H1 (cell line): ENCODE measurements at regions not wholly inside any gene's neighbourhood (a gene's known extent, or its start where the extent isn't known, plus 50 kb on each side); places are given as distances from the start of the nearest gene placed in this dataset.

Experiments used
- CTCF ChIA-PET: fragments of 300-600 bp; sonication (Branson Sonifier 250); formaldehyde crosslinking; loops from one replicate; lab custom pipeline; 2021; ENCODE audit not compliant: partially characterized antibody; lab: Charles Lee
- POLR2A ChIA-PET: fragments of 300-600 bp; sonication (Branson Sonifier 250); formaldehyde crosslinking; loops from one replicate; lab custom pipeline; 2021; ENCODE audit warnings: inconsistent platforms; ENCODE audit not compliant: partially characterized antibody; lab: Charles Lee
- DNase-seq, 2 experiments: peaks; one replicate each; pipeline versions ENCODE4 v3.0.0 to v3.0.0-alpha.2; 2010 to 2022; ENCODE audit warnings: low spot score in 2 of 2, low read depth in 1 of 2, mixed read lengths in 1 of 2
- FAIRE-seq: peaks from 2 replicates; lab custom pipeline; 2011; peaks lifted over from hg19 to GRCh38; lab: Jason Lieb, UNC
- H2AFZ ChIP-seq: 2 replicates; pipeline ENCODE4 v1.8.1; 2012; ENCODE audit warnings: low read length, inconsistent platforms
- H2AK5ac ChIP-seq: 2 replicates; pipeline ENCODE4 v1.6.1; 2013; ENCODE audit warnings: low read depth, low read length
- H2BK120ac ChIP-seq: replicated peaks from 2 replicates; pipeline ENCODE3; 2013; ENCODE audit warnings: low read depth, low read length, inconsistent platforms
- H2BK12ac ChIP-seq: 2 replicates; pipeline ENCODE4 v1.6.1; 2013; ENCODE audit warnings: low read depth, low read length
- H2BK15ac ChIP-seq: 2 replicates; pipeline ENCODE4 v1.6.1; 2013; ENCODE audit warnings: low read length
- H2BK20ac ChIP-seq: 2 replicates; pipeline ENCODE4 v1.6.1; 2013; ENCODE audit warnings: low read length
- H2BK5ac ChIP-seq: 2 replicates; pipeline ENCODE4 v1.6.1; 2013; ENCODE audit warnings: low read depth, low read length
- H3K14ac ChIP-seq: 2 replicates; pipeline ENCODE4 v1.6.1; 2013; ENCODE audit warnings: inconsistent platforms; ENCODE audit not compliant: insufficient read length
- H3K18ac ChIP-seq: 2 replicates; pipeline ENCODE4 v1.6.1; 2013; ENCODE audit warnings: low read length; ENCODE audit errors: extremely low read depth
- H3K23ac ChIP-seq: 2 replicates; pipeline ENCODE4 v1.6.1; 2013; ENCODE audit warnings: inconsistent platforms; ENCODE audit not compliant: insufficient read length
- H3K23me2 ChIP-seq: 2 replicates; pipeline ENCODE4 v1.6.1; 2013; ENCODE audit warnings: low read depth, low read length
- H3K27ac ChIP-seq: 2 replicates; pipeline ENCODE4 v1.6.1; 2011; ENCODE audit warnings: low read depth, low read length, inconsistent platforms
- H3K27me3 ChIP-seq, 4 experiments: replicated peaks in 1 of 4; 1 replicate in 1 of 4; 2 replicates in 3 of 4; pipeline versions ENCODE4 v1.6.1 to v1.8.1; 2011 to 2013; ENCODE audit warnings: low read length in 3 of 4, mild to moderate bottlenecking in 3 of 4, inconsistent platforms in 2 of 4, mixed read lengths in 2 of 4, moderate library complexity in 1 of 4; ENCODE audit not compliant: control insufficient read depth in 3 of 4, insufficient read depth in 3 of 4; ENCODE audit errors: extremely low read depth in 1 of 4
- H3K36me3 ChIP-seq, 4 experiments: 2 replicates each; pipeline versions ENCODE4 v1.6.1 to v1.8.1; 2011 to 2013; ENCODE audit warnings: mild to moderate bottlenecking in 4 of 4, low read length in 3 of 4, moderate library complexity in 2 of 4, control low read depth in 1 of 4, inconsistent platforms in 1 of 4; ENCODE audit not compliant: insufficient read depth in 4 of 4, control insufficient read depth in 2 of 4
- H3K4ac ChIP-seq: replicated peaks from 2 replicates; pipeline ENCODE3; 2013; ENCODE audit warnings: low read length, low read depth, mixed read lengths, inconsistent platforms; ENCODE audit not compliant: insufficient read length
- H3K4me1 ChIP-seq, 4 experiments: replicated peaks in 1 of 4; 1 replicate in 1 of 4; 2 replicates in 3 of 4; pipeline versions ENCODE4 v1.6.1 to v1.8.1; 2011 to 2013; ENCODE audit warnings: low read length in 3 of 4, inconsistent platforms in 2 of 4, mixed read lengths in 1 of 4; ENCODE audit not compliant: insufficient read depth in 4 of 4, control insufficient read depth in 3 of 4
- H3K4me2 ChIP-seq, 2 experiments: 2 replicates each; pipeline versions ENCODE4 v1.6.1 to v1.8.1; 2011 to 2013; ENCODE audit warnings: low read depth in 2 of 2, low read length in 2 of 2, control low read depth in 1 of 2, inconsistent platforms in 1 of 2, mild to moderate bottlenecking in 1 of 2; ENCODE audit not compliant: insufficient read depth in 1 of 2
- H3K4me3 ChIP-seq, 4 experiments: fragments of 200-600, 300-600 bp in 1 of 4; sonication (generic), shearing (Covaris generic), sonication (Bioruptor Twin) in 1 of 4; 2 replicates each; pipeline versions ENCODE4 v1.5.1 to v1.8.1; 2011 to 2016; ENCODE audit warnings: low read length in 4 of 4, low read depth in 3 of 4, control low read depth in 2 of 4, inconsistent platforms in 2 of 4, mild to moderate bottlenecking in 2 of 4, mixed read lengths in 1 of 4, moderate library complexity in 1 of 4; ENCODE audit not compliant: insufficient read depth in 2 of 4; ENCODE audit errors: extremely low read depth in 1 of 4
- H3K56ac ChIP-seq: replicated peaks from 2 replicates; pipeline ENCODE3; 2013; ENCODE audit warnings: low read depth, mild to moderate bottlenecking, mixed read lengths, low read length, inconsistent platforms; ENCODE audit not compliant: insufficient read length
- H3K79me1 ChIP-seq: 2 replicates; pipeline ENCODE4 v1.6.1; 2013; ENCODE audit warnings: low read depth, low read length, control low read depth
- H3K79me2 ChIP-seq, 2 experiments: 2 replicates each; pipeline versions ENCODE4 v1.6.1 to v1.8.1; 2012 to 2013; ENCODE audit warnings: low read length in 2 of 2, mild to moderate bottlenecking in 2 of 2, inconsistent platforms in 1 of 2; ENCODE audit not compliant: insufficient read depth in 2 of 2, control insufficient read depth in 1 of 2
- H3K9ac ChIP-seq, 4 experiments: replicated peaks in 1 of 4; 1 replicate in 1 of 4; 2 replicates in 3 of 4; pipeline versions ENCODE4 v1.6.1 to v1.8.1; 2011 to 2013; ENCODE audit warnings: low read depth in 3 of 4, low read length in 3 of 4, control low read depth in 2 of 4, mild to moderate bottlenecking in 2 of 4, moderate library complexity in 2 of 4, inconsistent platforms in 1 of 4; ENCODE audit errors: extremely low read depth in 1 of 4
- H3K9me3 ChIP-seq, 2 experiments: 2 replicates each; pipeline versions ENCODE4 v1.6.1 to v1.8.1; 2012 to 2013; ENCODE audit warnings: mild to moderate bottlenecking in 2 of 2, moderate library complexity in 2 of 2, control low read depth in 1 of 2, inconsistent platforms in 1 of 2, low read depth in 1 of 2, low read length in 1 of 2, mixed read lengths in 1 of 2; ENCODE audit not compliant: insufficient read depth in 2 of 2
- H4K20me1 ChIP-seq, 2 experiments: replicated peaks in 1 of 2; 2 replicates each; pipeline versions ENCODE3 to v1.8.1; 2011 to 2013; ENCODE audit warnings: inconsistent platforms in 2 of 2, low read length in 2 of 2, mild to moderate bottlenecking in 1 of 2; ENCODE audit not compliant: insufficient read depth in 2 of 2, control insufficient read depth in 1 of 2
- H4K5ac ChIP-seq: 2 replicates; pipeline ENCODE4 v1.6.1; 2013; ENCODE audit warnings: low read length, low read depth, mixed read lengths, inconsistent platforms; ENCODE audit not compliant: insufficient read length
- H4K8ac ChIP-seq: 2 replicates; pipeline ENCODE4 v1.8.0; 2013; ENCODE audit warnings: mild to moderate bottlenecking, moderate library complexity, low read length, inconsistent platforms; ENCODE audit not compliant: insufficient read depth; ENCODE audit errors: extremely low read depth
- H4K91ac ChIP-seq: replicated peaks from 2 replicates; pipeline ENCODE3; 2013; ENCODE audit warnings: low read length, mixed read lengths, inconsistent platforms; ENCODE audit not compliant: insufficient read length
- BACH1 ChIP-seq: IDR thresholded peaks from 2 replicates; pipeline ENCODE4 v1.6.1; 2012; ENCODE audit warnings: low read length, improper control_type of control experiment
- BRCA1 ChIP-seq: IDR thresholded peaks from 2 replicates; pipeline ENCODE4 v1.6.1; 2012; ENCODE audit warnings: low read depth, low read length, improper control_type of control experiment
- CHD1 ChIP-seq: IDR thresholded peaks from 2 replicates; pipeline ENCODE4 v1.6.1; 2012; ENCODE audit warnings: low read depth, low read length, improper control_type of control experiment
- EGR1 ChIP-seq: IDR thresholded peaks from 2 replicates; pipeline ENCODE4 v1.6.1; 2011; ENCODE audit warnings: low read depth, low read length, borderline replicate concordance
- HDAC6 ChIP-seq: IDR thresholded peaks from one replicate; pipeline ENCODE4 v1.7.1; 2012; ENCODE audit warnings: low read depth, mild to moderate bottlenecking, inconsistent platforms, low read length, moderate library complexity
- KDM5A ChIP-seq: fragments of 200-600 bp; IDR thresholded peaks from 2 replicates; pipeline ENCODE4 v1.7.1; 2012; ENCODE audit warnings: mild to moderate bottlenecking, low read length, inconsistent platforms, mixed read lengths
- NANOG ChIP-seq: IDR thresholded peaks from 2 replicates; pipeline ENCODE4 v1.6.1; 2011; ENCODE audit warnings: low read length, low read depth, mild to moderate bottlenecking, inconsistent platforms; ENCODE audit not compliant: insufficient read depth, poor library complexity, severe bottlenecking
- RXRA ChIP-seq: IDR thresholded peaks from 2 replicates; pipeline ENCODE4 v1.6.1; 2011; ENCODE audit warnings: low read depth, mild to moderate bottlenecking, low read length, moderate library complexity; ENCODE audit not compliant: insufficient read depth
- WGBS, 2 experiments: shearing (Covaris generic) in 1 of 2; methylation state at CpG; one replicate each; pipeline versions ENCODE4 v1.1.6 to v1.1.7; 2013 to 2015; ENCODE audit warnings: low lambda C conversion rate in 2 of 2, mixed read lengths in 2 of 2, inconsistent platforms in 1 of 2, low coverage in 1 of 2, missing lambda C conversion rate in 1 of 2; ENCODE audit not compliant: insufficient replicate concordance in 2 of 2, insufficient coverage in 1 of 2, insufficient read length in 1 of 2; ENCODE audit errors: extremely low coverage in 1 of 2, missing lambda C conversion rate in 1 of 2; 5-methylcytosine and 5-hydroxymethylcytosine counted together

- H2BK5ac ChIP-seq = no peak overlapping the region
- 90% methylated on average over 3 of the region's 3 CpGs; no CpG with 5 or more reads in 1 of the 2 experiments for WGBS, 2 experiments
- no peak overlapping the region for H3K9ac ChIP-seq
- no peak overlapping the region for H3K4ac ChIP-seq
- no peak overlapping the region for H3K23ac ChIP-seq
- H4K20me1 ChIP-seq = no peaks in the 10 kb centered on the region
- H3K14ac ChIP-seq = no peak overlapping the region
- H3K23me2 ChIP-seq = no peaks in the 10 kb centered on the region
- H3K56ac ChIP-seq = no peak overlapping the region
- H2BK20ac ChIP-seq = no peak overlapping the region
- DNase-seq (no peak), FAIRE-seq (no peak)
- H2BK120ac ChIP-seq = no peak overlapping the region
- no peaks in the 10 kb centered on the region for H3K79me2 ChIP-seq
- H3K27me3 ChIP-seq = no peaks in the 10 kb centered on the region
- H2AFZ ChIP-seq = no peak overlapping the region
- H3K4me1 ChIP-seq = no peaks in the 10 kb centered on the region; a peak in 1 of 7 replicates
- ChIA-PET CTCF (interaction anchor here (0.8 kb wide), 2 partner anchors 12 to 15 kb away, joined by 3 read pairs; no protein-coding TSS in a partner anchor), POLR2A (no interaction called here)
- no peak overlapping the region for H2BK15ac ChIP-seq
- no peak overlapping the region for H3K27ac ChIP-seq
- no peaks in the 10 kb centered on the region for H3K36me3 ChIP-seq
- H3K18ac ChIP-seq = no peak overlapping the region
- no peak overlapping the region for H3K4me3 ChIP-seq
- no peak overlapping the region for H2BK12ac ChIP-seq
- no peak overlapping the region for H4K8ac ChIP-seq
- no peaks in the 10 kb centered on the region for H3K79me1 ChIP-seq
- H4K5ac ChIP-seq = no peak overlapping the region
- H4K91ac ChIP-seq = no peak overlapping the region
- H2AK5ac ChIP-seq = no peak overlapping the region
- H3K4me2 ChIP-seq = no peak overlapping the region
- no peaks in the 10 kb centered on the region for H3K9me3 ChIP-seq
- no peak for TF ChIP-seq CHD1
- TF ChIP-seq RXRA = no peak
- no peak for TF ChIP-seq NANOG
- no peak for TF ChIP-seq EGR1
- no peak for TF ChIP-seq HDAC6
- TF ChIP-seq KDM5A = no peak
- no peak for TF ChIP-seq BACH1
- TF ChIP-seq BRCA1 = no peak
Measured at GRCh38 chr18:2412281-2412680, 159.0 kb downstream of the METTL4 start.
